OCI-LY1 (cell line): ENCODE measurements at regions not wholly inside any gene's neighbourhood (a gene's known extent, or its start where the extent isn't known, plus 50 kb on each side); places are given as distances from the start of the nearest gene placed in this dataset.

Experiments
- H2AFZ ChIP-seq: fragments of 200-600 bp; sonication (generic), shearing (Covaris generic); 2 replicates; pipeline ENCODE4 v1.6.0; 2014; ENCODE audit warnings: antibody characterized with exemption, mild to moderate bottlenecking, low read length
- H3F3A ChIP-seq: fragments of 200-600 bp; sonication (generic), shearing (Covaris generic); 2 replicates; pipeline ENCODE4 v1.6.0; 2014; ENCODE audit warnings: mild to moderate bottlenecking, antibody characterized with exemption, low read length, moderate library complexity; ENCODE audit not compliant: insufficient read depth
- H3K27ac ChIP-seq: fragments of 200-600 bp; sonication (generic); 2 replicates; pipeline ENCODE4 v1.5.1; 2014; ENCODE audit warnings: low read length, mixed run types, mild to moderate bottlenecking, low read depth; ENCODE audit not compliant: poor library complexity, severe bottlenecking
- H3K27me3 ChIP-seq: fragments of 200-600 bp; sonication (generic); 2 replicates; pipeline ENCODE4 v1.6.0; 2014; ENCODE audit warnings: antibody characterized with exemption, mild to moderate bottlenecking, low read length, moderate library complexity; ENCODE audit not compliant: insufficient read depth
- H3K36me3 ChIP-seq: fragments of 200-600 bp; sonication (generic); 2 replicates; pipeline ENCODE4 v1.6.1; 2014; ENCODE audit warnings: mild to moderate bottlenecking, antibody characterized with exemption, low read length, moderate library complexity, mixed read lengths; ENCODE audit not compliant: insufficient read depth
- H3K4me1 ChIP-seq: fragments of 200-600 bp; sonication (generic); 2 replicates; pipeline ENCODE4 v1.5.1; 2014; ENCODE audit warnings: mild to moderate bottlenecking, low read length, moderate library complexity; ENCODE audit not compliant: insufficient read depth, severe bottlenecking
- H3K4me2 ChIP-seq: fragments of 200-600 bp; sonication (generic), shearing (Covaris generic); 2 replicates; pipeline ENCODE4 v1.6.1; 2014; ENCODE audit warnings: low read length
- H3K4me3 ChIP-seq: fragments of 200-600 bp; sonication (generic); 2 replicates; pipeline ENCODE4 v1.5.1; 2014; ENCODE audit warnings: low read length, low read depth, mild to moderate bottlenecking, mixed read lengths; ENCODE audit not compliant: poor library complexity, severe bottlenecking
- H3K79me2 ChIP-seq: fragments of 200-600 bp; shearing (Covaris generic); 2 replicates; pipeline ENCODE4 v1.6.1; 2016; ENCODE audit warnings: mixed run types, low read length, mixed read lengths; ENCODE audit not compliant: insufficient read depth
- H3K9ac ChIP-seq: fragments of 200-600 bp; sonication (generic), shearing (Covaris generic); 2 replicates; pipeline ENCODE4 v1.6.1; 2014; ENCODE audit warnings: mild to moderate bottlenecking, low read length, mixed read lengths
- H3K9me2 ChIP-seq: fragments of 200-600 bp; sonication (generic), shearing (Covaris generic); 2 replicates; pipeline ENCODE4 v1.6.1; 2014; ENCODE audit warnings: low read depth, mild to moderate bottlenecking, low read length, mixed read lengths
- H3K9me3 ChIP-seq: fragments of 200-600 bp; shearing (Covaris generic); 2 replicates; pipeline ENCODE4 v1.6.1; 2014; ENCODE audit warnings: low read length, mixed read lengths
- H4K20me1 ChIP-seq: fragments of 200-600 bp; sonication (generic), shearing (Covaris generic); 2 replicates; pipeline ENCODE4 v1.6.0; 2016; ENCODE audit warnings: mild to moderate bottlenecking, low read length; ENCODE audit not compliant: insufficient read depth
- EZH2 ChIP-seq: fragments of 200-600 bp; sonication (generic), shearing (Covaris generic); IDR thresholded peaks from 2 replicates; pipeline ENCODE4 v1.8.0; 2017; ENCODE audit warnings: borderline replicate concordance, mixed run types, mild to moderate bottlenecking, antibody characterized with exemption, low read length, moderate library complexity, mixed read lengths
- TF ChIP-seq, protein P1 (sequence below): fragments of 200-600 bp; sonication (generic), shearing (Covaris generic); IDR thresholded peaks from 2 replicates; pipeline ENCODE4 v1.5.1; 2017; ENCODE audit warnings: mild to moderate bottlenecking, antibody characterized with exemption, low read length, moderate library complexity, mixed read lengths

DNA sequence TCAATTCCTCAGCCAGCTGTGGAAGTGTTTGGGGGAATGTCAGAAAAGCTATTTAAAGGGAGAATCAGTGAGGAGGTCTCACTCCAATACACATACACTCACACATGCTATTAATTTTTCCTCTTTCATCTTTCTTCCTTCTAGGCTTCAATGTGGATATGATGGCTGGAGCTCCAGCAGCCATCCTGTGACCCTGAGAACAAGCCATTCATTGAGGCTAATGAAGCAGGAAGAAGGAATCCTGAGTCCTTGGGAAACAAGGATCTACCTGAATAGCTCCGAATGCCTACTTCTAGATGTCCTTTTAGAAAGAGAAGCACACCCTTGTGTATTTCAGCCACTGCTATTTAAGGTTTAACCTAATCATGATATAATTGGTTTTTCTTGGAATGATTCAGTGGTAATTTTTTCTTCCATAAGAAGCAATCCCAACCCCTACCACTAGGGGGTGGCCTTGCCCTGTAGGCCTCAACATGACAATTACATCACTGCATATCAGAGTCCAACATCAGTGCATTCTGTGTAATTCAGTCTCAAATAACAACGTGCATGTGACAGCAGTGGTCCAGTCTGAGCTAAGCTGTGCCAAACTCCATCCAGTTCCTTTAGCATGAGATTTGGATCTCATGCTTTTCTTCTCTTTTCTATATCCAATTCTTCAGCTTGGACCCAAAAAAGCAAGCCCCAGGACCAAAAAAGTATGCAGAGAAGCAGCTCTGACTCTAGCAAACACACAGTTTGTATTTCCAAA is 85.3 kb upstream of the ANKRD1 start:
- TF ChIP-seq, protein P1, sequence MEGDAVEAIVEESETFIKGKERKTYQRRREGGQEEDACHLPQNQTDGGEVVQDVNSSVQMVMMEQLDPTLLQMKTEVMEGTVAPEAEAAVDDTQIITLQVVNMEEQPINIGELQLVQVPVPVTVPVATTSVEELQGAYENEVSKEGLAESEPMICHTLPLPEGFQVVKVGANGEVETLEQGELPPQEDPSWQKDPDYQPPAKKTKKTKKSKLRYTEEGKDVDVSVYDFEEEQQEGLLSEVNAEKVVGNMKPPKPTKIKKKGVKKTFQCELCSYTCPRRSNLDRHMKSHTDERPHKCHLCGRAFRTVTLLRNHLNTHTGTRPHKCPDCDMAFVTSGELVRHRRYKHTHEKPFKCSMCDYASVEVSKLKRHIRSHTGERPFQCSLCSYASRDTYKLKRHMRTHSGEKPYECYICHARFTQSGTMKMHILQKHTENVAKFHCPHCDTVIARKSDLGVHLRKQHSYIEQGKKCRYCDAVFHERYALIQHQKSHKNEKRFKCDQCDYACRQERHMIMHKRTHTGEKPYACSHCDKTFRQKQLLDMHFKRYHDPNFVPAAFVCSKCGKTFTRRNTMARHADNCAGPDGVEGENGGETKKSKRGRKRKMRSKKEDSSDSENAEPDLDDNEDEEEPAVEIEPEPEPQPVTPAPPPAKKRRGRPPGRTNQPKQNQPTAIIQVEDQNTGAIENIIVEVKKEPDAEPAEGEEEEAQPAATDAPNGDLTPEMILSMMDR: peak; percentile 71
- TF ChIP-seq EZH2: no peak
- peak overlapping the region; percentile 74 for H3K27ac ChIP-seq
- H3K4me2 ChIP-seq: peak overlapping the region; percentile 42
- H3K4me3 ChIP-seq: no peak overlapping the region
- H3K9me3 ChIP-seq: no peaks in the 10 kb centered on the region
- H3K27me3 ChIP-seq: no peaks in the 10 kb centered on the region
- no peaks in the 10 kb centered on the region for H3K79me2 ChIP-seq
- H3K4me1 ChIP-seq: peaks cover 16% of the 10 kb centered on the region
- H2AFZ ChIP-seq: no peak overlapping the region
- no peak overlapping the region; the same call in 1 of the 2 replicates for H3K9ac ChIP-seq
- H3F3A ChIP-seq: no peaks in the 10 kb centered on the region
- no peaks in the 10 kb centered on the region for H3K9me2 ChIP-seq
- H3K36me3 ChIP-seq: no peaks in the 10 kb centered on the region
- H4K20me1 ChIP-seq: no peaks in the 10 kb centered on the region

DNA sequence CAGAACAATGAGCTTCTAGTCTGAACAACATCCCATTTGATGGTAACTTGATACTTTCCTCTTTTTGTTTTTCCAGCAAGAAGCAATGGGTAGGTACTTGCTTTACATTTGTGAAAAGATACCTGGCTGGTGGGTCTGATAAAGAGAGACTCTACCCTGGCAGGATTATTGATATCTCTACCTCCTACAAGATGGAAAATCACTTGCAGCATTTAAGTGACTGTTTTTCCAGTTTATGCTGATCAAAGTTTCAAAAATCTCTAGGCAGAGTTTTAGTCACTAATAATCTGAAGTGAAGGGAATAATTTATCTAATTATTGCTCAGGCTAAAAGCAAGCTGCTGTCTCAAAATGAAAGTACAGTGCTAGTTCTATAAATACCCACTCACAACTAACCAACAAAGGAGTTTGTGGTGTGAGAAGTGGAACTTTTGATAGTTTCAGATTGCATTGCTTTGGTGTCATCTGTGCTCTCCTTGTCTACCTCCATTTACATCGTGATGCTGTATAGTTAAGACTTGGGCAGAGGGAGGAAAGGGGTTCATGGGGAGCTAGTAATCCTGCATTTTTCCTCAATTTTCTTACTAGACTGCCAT is 86.0 kb upstream of the ANKRD1 start:
- H3K4me2 ChIP-seq: peak overlapping the region; percentile 42
- peaks cover 16% of the 10 kb centered on the region for H3K4me1 ChIP-seq
- H2AFZ ChIP-seq: no peak overlapping the region
- no peaks in the 10 kb centered on the region for H3K9me3 ChIP-seq
- no peaks in the 10 kb centered on the region for H3K36me3 ChIP-seq
- no peak for TF ChIP-seq EZH2
- TF ChIP-seq, protein P1: no peak
- H3K79me2 ChIP-seq: no peaks in the 10 kb centered on the region
- no peaks in the 10 kb centered on the region for H3K27me3 ChIP-seq
- no peaks in the 10 kb centered on the region for H3F3A ChIP-seq
- H3K27ac ChIP-seq: peak overlapping the region; percentile 74
- H4K20me1 ChIP-seq: no peaks in the 10 kb centered on the region
- no peak overlapping the region; the same call in 1 of the 2 replicates for H3K9ac ChIP-seq
- H3K9me2 ChIP-seq: no peaks in the 10 kb centered on the region
- no peak overlapping the region for H3K4me3 ChIP-seq

DNA sequence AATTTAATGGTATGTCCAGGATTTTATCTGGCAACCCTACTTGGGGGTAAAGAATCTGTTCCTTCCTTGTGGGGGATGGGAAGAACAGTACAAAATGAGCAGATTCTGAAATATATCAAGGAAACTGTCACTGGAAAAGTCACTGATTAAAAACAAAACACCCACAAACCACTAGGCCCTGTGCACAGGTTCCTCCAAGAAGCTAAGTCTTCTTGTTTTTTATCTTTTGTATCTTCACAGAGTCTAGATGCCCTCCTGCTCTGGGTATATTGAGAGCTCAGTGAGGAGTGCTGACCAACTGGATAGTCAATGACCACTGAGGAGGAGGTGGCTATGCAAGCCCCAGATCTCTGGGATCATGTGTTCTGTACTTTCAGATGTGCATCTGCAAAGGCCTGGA is 86.8 kb upstream of the ANKRD1 start:
- no peaks in the 10 kb centered on the region for H4K20me1 ChIP-seq
- no peak overlapping the region for H3K4me3 ChIP-seq
- H3K27ac ChIP-seq: no peak overlapping the region
- no peaks in the 10 kb centered on the region for H3K36me3 ChIP-seq
- H3K27me3 ChIP-seq: no peaks in the 10 kb centered on the region
- H3F3A ChIP-seq: no peaks in the 10 kb centered on the region
- H3K9me2 ChIP-seq: no peaks in the 10 kb centered on the region
- no peak overlapping the region for H2AFZ ChIP-seq
- no peaks in the 10 kb centered on the region for H3K9me3 ChIP-seq
- no peak overlapping the region for H3K4me2 ChIP-seq
- no peak overlapping the region for H3K9ac ChIP-seq
- TF ChIP-seq, protein P1: no peak
- TF ChIP-seq EZH2: no peak
- H3K79me2 ChIP-seq: no peaks in the 10 kb centered on the region
- peaks cover 16% of the 10 kb centered on the region for H3K4me1 ChIP-seq
